Type B pancreatic cell (in vitro differentiated cells): ENCODE measurements at regions not wholly inside any gene's neighbourhood (a gene's known extent, or its start where the extent isn't known, plus 50 kb on each side); places are given as distances from the start of the nearest gene placed in this dataset.

Experiments
- DNase-seq: peaks from one replicate; pipeline ENCODE4 v3.0.0; 2021; ENCODE audit warnings: mixed read lengths; ENCODE audit not compliant: unreplicated experiment; ENCODE audit errors: extremely low spot score
- H3K27ac Mint-ChIP-seq: 2 replicates; pipeline ENCODE4 v1.8.0; 2021; ENCODE audit warnings: mild to moderate bottlenecking, mixed read lengths
- H3K27me3 Mint-ChIP-seq: 2 replicates; pipeline ENCODE4 v1.8.0; 2021; ENCODE audit warnings: mixed read lengths
- H3K36me3 Mint-ChIP-seq: 2 replicates; pipeline ENCODE4 v1.8.0; 2021; ENCODE audit warnings: mixed read lengths
- H3K4me1 Mint-ChIP-seq: one replicate; pipeline ENCODE4 v1.8.0; 2021; ENCODE audit warnings: mixed read lengths; ENCODE audit not compliant: unreplicated experiment
- H3K4me3 Mint-ChIP-seq: 2 replicates; pipeline ENCODE4 v1.8.0; 2021; ENCODE audit warnings: mild to moderate bottlenecking, mixed read lengths
- H3K9me3 Mint-ChIP-seq: 2 replicates; pipeline ENCODE4 v1.8.0; 2021; ENCODE audit warnings: mixed read lengths
- TF ChIP-seq, protein P1 (sequence below): fragments of 200-600 bp; sonication (generic); conservative IDR thresholded peaks from 2 replicates; pipeline ENCODE4 v1.5.0; 2021; ENCODE audit warnings: antibody characterized with exemption, mild to moderate bottlenecking

GRCh38 chr13:80923907-80924306 is 583.0 kb upstream of the SPRY2 start:
- Mint-ChIP-seq H3K4me1 (peaks cover 4% of the 10 kb centered on the region), H3K4me3 (no peak overlapping the region), H3K36me3 (no peaks in the 10 kb centered on the region), H3K27me3 (no peaks in the 10 kb centered on the region), H3K9me3 (no peaks in the 10 kb centered on the region), H3K27ac (no peak overlapping the region)
- no peak for DNase-seq
- TF ChIP-seq, protein P1, sequence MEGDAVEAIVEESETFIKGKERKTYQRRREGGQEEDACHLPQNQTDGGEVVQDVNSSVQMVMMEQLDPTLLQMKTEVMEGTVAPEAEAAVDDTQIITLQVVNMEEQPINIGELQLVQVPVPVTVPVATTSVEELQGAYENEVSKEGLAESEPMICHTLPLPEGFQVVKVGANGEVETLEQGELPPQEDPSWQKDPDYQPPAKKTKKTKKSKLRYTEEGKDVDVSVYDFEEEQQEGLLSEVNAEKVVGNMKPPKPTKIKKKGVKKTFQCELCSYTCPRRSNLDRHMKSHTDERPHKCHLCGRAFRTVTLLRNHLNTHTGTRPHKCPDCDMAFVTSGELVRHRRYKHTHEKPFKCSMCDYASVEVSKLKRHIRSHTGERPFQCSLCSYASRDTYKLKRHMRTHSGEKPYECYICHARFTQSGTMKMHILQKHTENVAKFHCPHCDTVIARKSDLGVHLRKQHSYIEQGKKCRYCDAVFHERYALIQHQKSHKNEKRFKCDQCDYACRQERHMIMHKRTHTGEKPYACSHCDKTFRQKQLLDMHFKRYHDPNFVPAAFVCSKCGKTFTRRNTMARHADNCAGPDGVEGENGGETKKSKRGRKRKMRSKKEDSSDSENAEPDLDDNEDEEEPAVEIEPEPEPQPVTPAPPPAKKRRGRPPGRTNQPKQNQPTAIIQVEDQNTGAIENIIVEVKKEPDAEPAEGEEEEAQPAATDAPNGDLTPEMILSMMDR = peak; percentile 54

GRCh38 chr13:80921971-80922370 is 581.0 kb upstream of the SPRY2 start:
- no peaks in the 10 kb centered on the region for H3K27me3 Mint-ChIP-seq
- H3K27ac Mint-ChIP-seq = no peak overlapping the region

GRCh38 chr13:80921541-80921940 is 580.6 kb upstream of the SPRY2 start:
- TF ChIP-seq, protein P1 = no peak
- DNase-seq = no peak

More at GRCh38 chr13:80921971-80922370, 581.0 kb upstream of the SPRY2 start:
- TF ChIP-seq, protein P1 = no peak
- DNase-seq = no peak
- Mint-ChIP-seq H3K9me3 (no peaks in the 10 kb centered on the region), H3K4me1 (peaks cover 4% of the 10 kb centered on the region), H3K36me3 (no peaks in the 10 kb centered on the region), H3K4me3 (no peak overlapping the region)

DNA sequence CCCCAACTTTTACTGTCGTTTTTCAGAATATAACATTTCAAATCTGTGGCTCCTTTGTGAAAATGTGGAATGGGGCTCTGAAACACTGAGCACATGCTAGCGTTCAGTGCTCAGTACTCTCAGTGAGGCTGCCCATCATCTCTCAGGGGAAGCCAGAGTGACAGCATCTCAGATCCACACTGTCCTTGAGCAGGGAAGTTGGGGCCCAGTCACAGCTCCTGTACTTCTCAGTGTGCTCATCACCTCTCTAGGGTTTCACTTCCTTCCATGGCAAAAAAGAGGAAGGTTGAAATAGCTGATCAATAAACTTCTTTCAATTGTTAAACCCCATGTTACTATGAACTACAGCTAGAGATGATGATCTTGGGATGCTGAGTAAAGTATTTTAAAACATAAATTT is 565.9 kb upstream of the SPRY2 start:
- H3K36me3 Mint-ChIP-seq = peaks cover 2% of the 10 kb centered on the region
- H3K9me3 Mint-ChIP-seq = peaks cover 5% of the 10 kb centered on the region
- no peak for DNase-seq
- TF ChIP-seq, protein P1 = no peak
- H3K27me3 Mint-ChIP-seq = peaks cover 4% of the 10 kb centered on the region
- no peaks in the 10 kb centered on the region for H3K4me1 Mint-ChIP-seq
- H3K27ac Mint-ChIP-seq = no peak overlapping the region
- no peak overlapping the region for H3K4me3 Mint-ChIP-seq

More at GRCh38 chr13:80921541-80921940, 580.6 kb upstream of the SPRY2 start:
- Mint-ChIP-seq H3K4me1 (peaks cover 4% of the 10 kb centered on the region), H3K4me3 (no peak overlapping the region), H3K27me3 (no peaks in the 10 kb centered on the region), H3K27ac (no peak overlapping the region), H3K9me3 (no peaks in the 10 kb centered on the region), H3K36me3 (no peaks in the 10 kb centered on the region)

- peaks cover 4% of the 10 kb centered on the region for H3K27me3 Mint-ChIP-seq
- no peaks in the 10 kb centered on the region for H3K36me3 Mint-ChIP-seq
- no peaks in the 10 kb centered on the region for H3K9me3 Mint-ChIP-seq
- H3K4me1 Mint-ChIP-seq = peaks cover 9% of the 10 kb centered on the region
- TF ChIP-seq, protein P1 = no peak
- DNase-seq = no peak
- H3K4me3 Mint-ChIP-seq = no peak overlapping the region
- H3K27ac Mint-ChIP-seq = no peak overlapping the region
Measured at GRCh38 chr13:80904386-80904785, 563.5 kb upstream of the SPRY2 start.

GRCh38 chr13:80903911-80904310 is 563.0 kb upstream of the SPRY2 start:
- no peak for DNase-seq
- Mint-ChIP-seq H3K4me3 (no peak overlapping the region), H3K9me3 (no peaks in the 10 kb centered on the region), H3K36me3 (no peaks in the 10 kb centered on the region), H3K27me3 (peaks cover 4% of the 10 kb centered on the region), H3K27ac (no peak overlapping the region), H3K4me1 (peaks cover 9% of the 10 kb centered on the region)
- TF ChIP-seq, protein P1 = no peak
